ENCODE measurements at regions not wholly inside any gene's neighbourhood (a gene's known extent, or its start where the extent isn't known, plus 50 kb on each side); places are given as distances from the start of the nearest gene placed in this dataset.

DNA sequence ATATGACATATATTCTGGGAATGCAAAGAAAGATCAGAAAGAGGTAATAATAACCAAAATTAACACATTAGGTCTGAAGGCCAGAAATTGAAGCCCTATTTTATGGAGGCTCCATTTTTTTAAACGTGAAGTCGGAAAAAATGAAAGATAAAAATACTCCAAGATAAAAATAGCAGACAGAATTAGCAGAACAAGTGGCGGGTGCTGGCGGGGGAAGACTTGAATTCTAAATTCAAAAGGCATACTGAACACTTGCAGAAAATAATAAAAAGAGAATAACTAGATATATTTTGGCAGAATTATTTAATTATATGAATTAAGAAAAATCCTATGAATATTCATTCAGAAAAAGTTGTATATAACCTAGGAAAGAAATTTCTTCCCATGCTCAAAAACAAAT is 543.7 kb upstream of the ACO1 start:
- ChIA-PET CTCF (no interaction called here), POLR2A (ENCODE audit: unreplicated experiment) (no interaction called here)
- no peak for DNase-seq
- BruUV-seq (replicated peaks) = no TSS peak
- no peak for TF ChIP-seq RFX5 (IDR thresholded peaks at IDR 0.05; ENCODE audit: low read depth, low read length)
- TF ChIP-seq SMC3 (IDR thresholded peaks at IDR 0.05; ENCODE audit: low read depth, low read length) = no peak
- no peak for TF ChIP-seq MAFK (IDR thresholded peaks at IDR 0.05; ENCODE audit: low read depth, low read length)
- no peak for TF ChIP-seq MXI1 (IDR thresholded peaks at IDR 0.05; ENCODE audit: borderline replicate concordance, low read depth, low read length)
- TF ChIP-seq CEBPB (IDR thresholded peaks at IDR 0.05; ENCODE audit: low read depth, low read length) = no peak
- TF ChIP-seq POLR2A (IDR thresholded peaks at IDR 0.05; ENCODE audit: low read depth, low read length) = no peak
- no peak for TF ChIP-seq FOS (IDR thresholded peaks at IDR 0.05; ENCODE audit: low read depth, low read length)
- TF ChIP-seq NFE2L2 (IDR thresholded peaks at IDR 0.05; ENCODE audit: low read depth, low read length) = no peak
- no peak for TF ChIP-seq USF2 (IDR thresholded peaks at IDR 0.05; ENCODE audit: low read depth, low read length)
- no peaks in the 10 kb centered on the region for H3K4me1 ChIP-seq (ENCODE audit: control insufficient read depth, insufficient read depth, low read length)
- no peaks in the 10 kb centered on the region for H4K20me1 ChIP-seq (ENCODE audit: insufficient read depth, low read length)
- no peak overlapping the region for H3K4ac ChIP-seq (ENCODE audit: low read depth, low read length)
- H3K9me1 ChIP-seq (ENCODE audit: insufficient read depth, low read length) = no peaks in the 10 kb centered on the region
- intact Hi-C loops (cut with micrococcal nuclease) = no loop called here
- H3K4me2 ChIP-seq (ENCODE audit: low read depth, low read length) = no peak overlapping the region
- no CpG with 5 or more reads among the region's 4 CpGs for WGBS, 2 experiments (ENCODE audit: extremely low coverage in 2 of 2, insufficient read length in 1 of 2)
- H3K9me3 ChIP-seq (ENCODE audit: control insufficient read depth, insufficient read depth, low read length) = no peaks in the 10 kb centered on the region
- no peaks in the 10 kb centered on the region for H3K36me3 ChIP-seq (ENCODE audit: control insufficient read depth, insufficient read depth, low read length)
- no peak overlapping the region for H2BK20ac ChIP-seq (ENCODE audit: low read depth, low read length)
- no peak overlapping the region for H2AK5ac ChIP-seq (ENCODE audit: low read depth, low read length)
- H3K23ac ChIP-seq (ENCODE audit: low read depth, low read length) = no peak overlapping the region
- no peak overlapping the region for H4K5ac ChIP-seq (ENCODE audit: low read depth, low read length)
- H3K27ac ChIP-seq (ENCODE audit: insufficient read depth, low read length) = no peak overlapping the region
- no peak overlapping the region for H3K56ac ChIP-seq (ENCODE audit: extremely low read depth, insufficient read depth, low read length)
- no peak overlapping the region for H3K4me3 ChIP-seq (ENCODE audit: insufficient read depth, low read depth, low read length)
- H2AK9ac ChIP-seq (replicated peaks; ENCODE audit: low read depth, low read length, poor library complexity) = no peak overlapping the region
- H3K27me3 ChIP-seq (ENCODE audit: control insufficient read depth, insufficient read depth, low read length) = no peaks in the 10 kb centered on the region
- H2BK120ac ChIP-seq (ENCODE audit: low read depth, low read length) = no peak overlapping the region
- ATAC-seq (ENCODE audit: low read depth) = no peak
- no peak overlapping the region for H2BK5ac ChIP-seq (ENCODE audit: low read depth, low read length, poor library complexity, severe bottlenecking)
- dilution Hi-C loops (cut with HindIII; ENCODE audit: low sequenced_read_pairs, unreplicated experiment) = no loop called here
- H3K79me1 ChIP-seq (ENCODE audit: low read depth in 1 of 2, low read length in 2 of 2) = no peaks in the 10 kb centered on the region
- H3K18ac ChIP-seq (ENCODE audit: low read depth, low read length) = no peak overlapping the region
- in situ Hi-C loops (cut with MboI; ENCODE audit: low sequenced_read_pairs) = no loop called here
- no peak overlapping the region for H4K91ac ChIP-seq (ENCODE audit: insufficient read depth, low read depth, low read length)
- H2BK15ac ChIP-seq (ENCODE audit: low read depth, low read length) = no peak overlapping the region
- no peak overlapping the region for H3K9ac ChIP-seq (ENCODE audit: low read depth, low read length)
- no peak overlapping the region for H3K14ac ChIP-seq (replicated peaks; ENCODE audit: low read depth, low read length)
- no peak overlapping the region for H4K8ac ChIP-seq (ENCODE audit: low read depth in 2 of 2, low read length in 2 of 2)
- H2AFZ ChIP-seq (replicated peaks; ENCODE audit: low read length, poor library complexity) = no peak overlapping the region
